ENCODE measurements at regions not wholly inside any gene's neighbourhood (a gene's known extent, or its start where the extent isn't known, plus 50 kb on each side); places are given as distances from the start of the nearest gene placed in this dataset.

GRCh38 chr14:22417914-22418313, 171.1 kb downstream of the DAD1 start:
- TF ChIP-seq EZH2 (IDR thresholded peaks at IDR 0.05; ENCODE audit: borderline replicate concordance, low read length) = no peak
- TF ChIP-seq, protein P1, sequence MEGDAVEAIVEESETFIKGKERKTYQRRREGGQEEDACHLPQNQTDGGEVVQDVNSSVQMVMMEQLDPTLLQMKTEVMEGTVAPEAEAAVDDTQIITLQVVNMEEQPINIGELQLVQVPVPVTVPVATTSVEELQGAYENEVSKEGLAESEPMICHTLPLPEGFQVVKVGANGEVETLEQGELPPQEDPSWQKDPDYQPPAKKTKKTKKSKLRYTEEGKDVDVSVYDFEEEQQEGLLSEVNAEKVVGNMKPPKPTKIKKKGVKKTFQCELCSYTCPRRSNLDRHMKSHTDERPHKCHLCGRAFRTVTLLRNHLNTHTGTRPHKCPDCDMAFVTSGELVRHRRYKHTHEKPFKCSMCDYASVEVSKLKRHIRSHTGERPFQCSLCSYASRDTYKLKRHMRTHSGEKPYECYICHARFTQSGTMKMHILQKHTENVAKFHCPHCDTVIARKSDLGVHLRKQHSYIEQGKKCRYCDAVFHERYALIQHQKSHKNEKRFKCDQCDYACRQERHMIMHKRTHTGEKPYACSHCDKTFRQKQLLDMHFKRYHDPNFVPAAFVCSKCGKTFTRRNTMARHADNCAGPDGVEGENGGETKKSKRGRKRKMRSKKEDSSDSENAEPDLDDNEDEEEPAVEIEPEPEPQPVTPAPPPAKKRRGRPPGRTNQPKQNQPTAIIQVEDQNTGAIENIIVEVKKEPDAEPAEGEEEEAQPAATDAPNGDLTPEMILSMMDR (conservative IDR thresholded peaks at IDR 0.05 in 1 of 2, IDR thresholded peaks at IDR 0.05 in 1 of 2; ENCODE audit: extremely low read depth in 1 of 2, insufficient read depth in 1 of 2, low read depth in 1 of 2, low read length in 2 of 2) = no peak
